ENCODE measurements at regions not wholly inside any gene's neighbourhood (a gene's known extent, or its start where the extent isn't known, plus 50 kb on each side); places are given as distances from the start of the nearest gene placed in this dataset.

- TF ChIP-seq CTCF (IDR thresholded peaks at IDR 0.05), result no peak
- no peak for TF ChIP-seq POLR2A (IDR thresholded peaks at IDR 0.05)
Measured at GRCh38 chr12:61521258-61521657, 738.9 kb upstream of the USP15 start.
